ENCODE measurements at regions not wholly inside any gene's neighbourhood (a gene's known extent, or its start where the extent isn't known, plus 50 kb on each side); places are given as distances from the start of the nearest gene placed in this dataset.
A peak's percentile ranks its signal among the peaks of the same experiment; 100 is the strongest.

DNA sequence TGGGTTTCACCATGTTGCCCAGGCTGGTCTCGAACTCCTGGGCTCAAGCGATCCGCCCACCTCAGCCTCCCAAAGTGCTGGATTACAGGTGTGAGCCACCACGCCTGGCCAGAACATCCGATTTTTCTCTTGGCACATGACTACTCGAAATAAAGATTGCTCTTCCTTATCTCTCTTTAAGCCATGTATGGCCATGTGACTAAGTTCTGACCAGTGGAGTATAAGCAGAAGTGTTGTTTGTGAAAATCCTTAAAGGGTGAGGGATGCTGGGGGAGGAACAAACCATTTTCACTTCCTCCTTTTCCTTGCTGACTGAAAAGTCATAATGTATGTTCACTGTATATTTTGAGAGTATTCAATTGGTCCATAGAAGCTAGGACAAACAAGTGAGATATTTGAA is 50.7 kb upstream of the ATF7IP start:
- no peak overlapping the region for H3K4me3 ChIP-seq
- no peak overlapping the region for H3K4me3 Mint-ChIP-seq
- H3F3A ChIP-seq (replicated peaks; ENCODE audit: low read depth): no peaks in the 10 kb centered on the region
- DNase-seq (ENCODE audit: low spot score) (no peak), ATAC-seq (no peak)
- no peaks in the 10 kb centered on the region for H3K9me2 ChIP-seq (ENCODE audit: insufficient read depth)
- no peak overlapping the region for H3K4me2 ChIP-seq
- H2AFZ ChIP-seq: 0 out of 2 replicates have a peak overlapping the region, but pooled peaks have one; percentile 10
- no peaks in the 10 kb centered on the region for H3K4me1 ChIP-seq (ENCODE audit: insufficient read depth)
- no peak overlapping the region for H3K27ac Mint-ChIP-seq
- TF ChIP-seq, protein P1, sequence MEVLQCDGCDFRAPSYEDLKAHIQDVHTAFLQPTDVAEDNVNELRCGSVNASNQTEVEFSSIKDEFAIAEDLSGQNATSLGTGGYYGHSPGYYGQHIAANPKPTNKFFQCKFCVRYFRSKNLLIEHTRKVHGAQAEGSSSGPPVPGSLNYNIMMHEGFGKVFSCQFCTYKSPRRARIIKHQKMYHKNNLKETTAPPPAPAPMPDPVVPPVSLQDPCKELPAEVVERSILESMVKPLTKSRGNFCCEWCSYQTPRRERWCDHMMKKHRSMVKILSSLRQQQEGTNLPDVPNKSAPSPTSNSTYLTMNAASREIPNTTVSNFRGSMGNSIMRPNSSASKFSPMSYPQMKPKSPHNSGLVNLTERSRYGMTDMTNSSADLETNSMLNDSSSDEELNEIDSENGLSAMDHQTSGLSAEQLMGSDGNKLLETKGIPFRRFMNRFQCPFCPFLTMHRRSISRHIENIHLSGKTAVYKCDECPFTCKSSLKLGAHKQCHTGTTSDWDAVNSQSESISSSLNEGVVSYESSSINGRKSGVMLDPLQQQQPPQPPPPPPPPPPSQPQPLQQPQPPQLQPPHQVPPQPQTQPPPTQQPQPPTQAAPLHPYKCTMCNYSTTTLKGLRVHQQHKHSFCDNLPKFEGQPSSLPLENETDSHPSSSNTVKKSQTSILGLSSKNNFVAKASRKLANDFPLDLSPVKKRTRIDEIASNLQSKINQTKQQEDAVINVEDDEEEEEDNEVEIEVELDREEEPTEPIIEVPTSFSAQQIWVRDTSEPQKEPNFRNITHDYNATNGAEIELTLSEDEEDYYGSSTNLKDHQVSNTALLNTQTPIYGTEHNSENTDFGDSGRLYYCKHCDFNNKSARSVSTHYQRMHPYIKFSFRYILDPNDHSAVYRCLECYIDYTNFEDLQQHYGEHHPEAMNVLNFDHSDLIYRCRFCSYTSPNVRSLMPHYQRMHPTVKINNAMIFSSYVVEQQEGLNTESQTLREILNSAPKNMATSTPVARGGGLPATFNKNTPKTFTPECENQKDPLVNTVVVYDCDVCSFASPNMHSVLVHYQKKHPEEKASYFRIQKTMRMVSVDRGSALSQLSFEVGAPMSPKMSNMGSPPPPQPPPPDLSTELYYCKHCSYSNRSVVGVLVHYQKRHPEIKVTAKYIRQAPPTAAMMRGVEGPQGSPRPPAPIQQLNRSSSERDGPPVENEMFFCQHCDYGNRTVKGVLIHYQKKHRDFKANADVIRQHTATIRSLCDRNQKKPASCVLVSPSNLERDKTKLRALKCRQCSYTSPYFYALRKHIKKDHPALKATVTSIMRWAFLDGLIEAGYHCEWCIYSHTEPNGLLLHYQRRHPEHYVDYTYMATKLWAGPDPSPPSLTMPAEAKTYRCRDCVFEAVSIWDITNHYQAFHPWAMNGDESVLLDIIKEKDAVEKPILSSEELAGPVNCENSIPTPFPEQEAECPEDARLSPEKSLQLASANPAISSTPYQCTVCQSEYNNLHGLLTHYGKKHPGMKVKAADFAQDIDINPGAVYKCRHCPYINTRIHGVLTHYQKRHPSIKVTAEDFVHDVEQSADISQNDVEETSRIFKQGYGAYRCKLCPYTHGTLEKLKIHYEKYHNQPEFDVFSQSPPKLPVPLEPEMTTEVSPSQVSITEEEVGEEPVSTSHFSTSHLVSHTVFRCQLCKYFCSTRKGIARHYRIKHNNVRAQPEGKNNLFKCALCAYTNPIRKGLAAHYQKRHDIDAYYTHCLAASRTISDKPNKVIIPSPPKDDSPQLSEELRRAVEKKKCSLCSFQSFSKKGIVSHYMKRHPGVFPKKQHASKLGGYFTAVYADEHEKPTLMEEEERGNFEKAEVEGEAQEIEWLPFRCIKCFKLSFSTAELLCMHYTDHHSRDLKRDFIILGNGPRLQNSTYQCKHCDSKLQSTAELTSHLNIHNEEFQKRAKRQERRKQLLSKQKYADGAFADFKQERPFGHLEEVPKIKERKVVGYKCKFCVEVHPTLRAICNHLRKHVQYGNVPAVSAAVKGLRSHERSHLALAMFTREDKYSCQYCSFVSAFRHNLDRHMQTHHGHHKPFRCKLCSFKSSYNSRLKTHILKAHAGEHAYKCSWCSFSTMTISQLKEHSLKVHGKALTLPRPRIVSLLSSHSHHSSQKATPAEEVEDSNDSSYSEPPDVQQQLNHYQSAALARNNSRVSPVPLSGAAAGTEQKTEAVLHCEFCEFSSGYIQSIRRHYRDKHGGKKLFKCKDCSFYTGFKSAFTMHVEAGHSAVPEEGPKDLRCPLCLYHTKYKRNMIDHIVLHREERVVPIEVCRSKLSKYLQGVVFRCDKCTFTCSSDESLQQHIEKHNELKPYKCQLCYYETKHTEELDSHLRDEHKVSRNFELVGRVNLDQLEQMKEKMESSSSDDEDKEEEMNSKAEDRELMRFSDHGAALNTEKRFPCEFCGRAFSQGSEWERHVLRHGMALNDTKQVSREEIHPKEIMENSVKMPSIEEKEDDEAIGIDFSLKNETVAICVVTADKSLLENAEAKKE (CRISPR knock-in tag; IDR thresholded peaks at IDR 0.05): no peak
- TF ChIP-seq NANOG (IDR thresholded peaks at IDR 0.05; ENCODE audit: borderline replicate concordance) (no peak), POLR2AphosphoS5 (IDR thresholded peaks at IDR 0.05; ENCODE audit: low read depth) (no peak), STAT1 (IDR thresholded peaks at IDR 0.05; ENCODE audit: unreplicated experiment) (no peak), ZNF114 (CRISPR knock-in tag; IDR thresholded peaks at IDR 0.05) (no peak), EZH2phosphoT487 (IDR thresholded peaks at IDR 0.05; ENCODE audit: unreplicated experiment) (no peak), ZNF331 (CRISPR knock-in tag; IDR thresholded peaks at IDR 0.05; ENCODE audit: low read depth) (no peak), EZH2 (IDR thresholded peaks at IDR 0.05; ENCODE audit: low read depth, unreplicated experiment) (no peak), CREB1 (CRISPR knock-in tag; IDR thresholded peaks at IDR 0.05; ENCODE audit: low read depth) (no peak), JUNB (IDR thresholded peaks at IDR 0.05; ENCODE audit: unreplicated experiment) (no peak)
- TF ChIP-seq, protein P2, sequence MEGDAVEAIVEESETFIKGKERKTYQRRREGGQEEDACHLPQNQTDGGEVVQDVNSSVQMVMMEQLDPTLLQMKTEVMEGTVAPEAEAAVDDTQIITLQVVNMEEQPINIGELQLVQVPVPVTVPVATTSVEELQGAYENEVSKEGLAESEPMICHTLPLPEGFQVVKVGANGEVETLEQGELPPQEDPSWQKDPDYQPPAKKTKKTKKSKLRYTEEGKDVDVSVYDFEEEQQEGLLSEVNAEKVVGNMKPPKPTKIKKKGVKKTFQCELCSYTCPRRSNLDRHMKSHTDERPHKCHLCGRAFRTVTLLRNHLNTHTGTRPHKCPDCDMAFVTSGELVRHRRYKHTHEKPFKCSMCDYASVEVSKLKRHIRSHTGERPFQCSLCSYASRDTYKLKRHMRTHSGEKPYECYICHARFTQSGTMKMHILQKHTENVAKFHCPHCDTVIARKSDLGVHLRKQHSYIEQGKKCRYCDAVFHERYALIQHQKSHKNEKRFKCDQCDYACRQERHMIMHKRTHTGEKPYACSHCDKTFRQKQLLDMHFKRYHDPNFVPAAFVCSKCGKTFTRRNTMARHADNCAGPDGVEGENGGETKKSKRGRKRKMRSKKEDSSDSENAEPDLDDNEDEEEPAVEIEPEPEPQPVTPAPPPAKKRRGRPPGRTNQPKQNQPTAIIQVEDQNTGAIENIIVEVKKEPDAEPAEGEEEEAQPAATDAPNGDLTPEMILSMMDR (conservative IDR thresholded peaks at IDR 0.05; ENCODE audit: low read depth in 2 of 2): no peak
- TF ChIP-seq, protein P3, sequence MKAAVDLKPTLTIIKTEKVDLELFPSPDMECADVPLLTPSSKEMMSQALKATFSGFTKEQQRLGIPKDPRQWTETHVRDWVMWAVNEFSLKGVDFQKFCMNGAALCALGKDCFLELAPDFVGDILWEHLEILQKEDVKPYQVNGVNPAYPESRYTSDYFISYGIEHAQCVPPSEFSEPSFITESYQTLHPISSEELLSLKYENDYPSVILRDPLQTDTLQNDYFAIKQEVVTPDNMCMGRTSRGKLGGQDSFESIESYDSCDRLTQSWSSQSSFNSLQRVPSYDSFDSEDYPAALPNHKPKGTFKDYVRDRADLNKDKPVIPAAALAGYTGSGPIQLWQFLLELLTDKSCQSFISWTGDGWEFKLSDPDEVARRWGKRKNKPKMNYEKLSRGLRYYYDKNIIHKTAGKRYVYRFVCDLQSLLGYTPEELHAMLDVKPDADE (IDR thresholded peaks at IDR 0.05): no peak
- TF ChIP-seq, protein P4, sequence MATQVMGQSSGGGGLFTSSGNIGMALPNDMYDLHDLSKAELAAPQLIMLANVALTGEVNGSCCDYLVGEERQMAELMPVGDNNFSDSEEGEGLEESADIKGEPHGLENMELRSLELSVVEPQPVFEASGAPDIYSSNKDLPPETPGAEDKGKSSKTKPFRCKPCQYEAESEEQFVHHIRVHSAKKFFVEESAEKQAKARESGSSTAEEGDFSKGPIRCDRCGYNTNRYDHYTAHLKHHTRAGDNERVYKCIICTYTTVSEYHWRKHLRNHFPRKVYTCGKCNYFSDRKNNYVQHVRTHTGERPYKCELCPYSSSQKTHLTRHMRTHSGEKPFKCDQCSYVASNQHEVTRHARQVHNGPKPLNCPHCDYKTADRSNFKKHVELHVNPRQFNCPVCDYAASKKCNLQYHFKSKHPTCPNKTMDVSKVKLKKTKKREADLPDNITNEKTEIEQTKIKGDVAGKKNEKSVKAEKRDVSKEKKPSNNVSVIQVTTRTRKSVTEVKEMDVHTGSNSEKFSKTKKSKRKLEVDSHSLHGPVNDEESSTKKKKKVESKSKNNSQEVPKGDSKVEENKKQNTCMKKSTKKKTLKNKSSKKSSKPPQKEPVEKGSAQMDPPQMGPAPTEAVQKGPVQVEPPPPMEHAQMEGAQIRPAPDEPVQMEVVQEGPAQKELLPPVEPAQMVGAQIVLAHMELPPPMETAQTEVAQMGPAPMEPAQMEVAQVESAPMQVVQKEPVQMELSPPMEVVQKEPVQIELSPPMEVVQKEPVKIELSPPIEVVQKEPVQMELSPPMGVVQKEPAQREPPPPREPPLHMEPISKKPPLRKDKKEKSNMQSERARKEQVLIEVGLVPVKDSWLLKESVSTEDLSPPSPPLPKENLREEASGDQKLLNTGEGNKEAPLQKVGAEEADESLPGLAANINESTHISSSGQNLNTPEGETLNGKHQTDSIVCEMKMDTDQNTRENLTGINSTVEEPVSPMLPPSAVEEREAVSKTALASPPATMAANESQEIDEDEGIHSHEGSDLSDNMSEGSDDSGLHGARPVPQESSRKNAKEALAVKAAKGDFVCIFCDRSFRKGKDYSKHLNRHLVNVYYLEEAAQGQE (IDR thresholded peaks at IDR 0.05; ENCODE audit: unreplicated experiment): no peak
- H3K9me3 Mint-ChIP-seq: no peaks in the 10 kb centered on the region
- H3K27ac ChIP-seq (ENCODE audit: low read depth): no peak overlapping the region
- no peaks in the 10 kb centered on the region for H3K79me2 ChIP-seq (replicated peaks; ENCODE audit: insufficient read depth)
- H3K36me3 ChIP-seq (ENCODE audit: insufficient read depth): no peaks in the 10 kb centered on the region
- no peaks in the 10 kb centered on the region for H3K4me1 Mint-ChIP-seq
- H4K20me1 ChIP-seq (replicated peaks; ENCODE audit: insufficient read depth): no peaks in the 10 kb centered on the region
- H3K36me3 Mint-ChIP-seq (ENCODE audit: low read depth): no peaks in the 10 kb centered on the region
- H3K27me3 ChIP-seq (ENCODE audit: insufficient read depth): no peaks in the 10 kb centered on the region
- H3K27me3 Mint-ChIP-seq (ENCODE audit: insufficient read depth, low read depth, poor library complexity): no peaks in the 10 kb centered on the region

Measured in GM23338 (cell line).